HG03025 (cell line): ENCODE measurements at regions not wholly inside any gene's neighbourhood (a gene's known extent, or its start where the extent isn't known, plus 50 kb on each side); places are given as distances from the start of the nearest gene placed in this dataset.

ENCODE experiments used
- ATAC-seq: cut with Tn5 transposase; IDR thresholded peaks from one replicate; pipeline ENCODE4 v1.9.1; 2021; ENCODE audit warnings: mild to moderate bottlenecking, moderate library complexity; ENCODE audit not compliant: unreplicated experiment, low FRiP score

GRCh38 chrX:42533761-42534160, 244.2 kb downstream of the PPP1R2C start:
- no peak for ATAC-seq

- ATAC-seq, result no peak
Measured at GRCh38 chrX:42531441-42531840, 246.5 kb downstream of the PPP1R2C start.

- ATAC-seq, result no peak
Measured at GRCh38 chrX:42530027-42530426, 247.9 kb downstream of the PPP1R2C start.

GRCh38 chrX:42524379-42524778, 253.6 kb downstream of the PPP1R2C start:
- no peak for ATAC-seq

GRCh38 chrX:42519666-42520231, 258.2 kb downstream of the PPP1R2C start:
- ATAC-seq, result no peak

GRCh38 chrX:42515939-42516338, 262.0 kb downstream of the PPP1R2C start:
- ATAC-seq, result no peak

DNA sequence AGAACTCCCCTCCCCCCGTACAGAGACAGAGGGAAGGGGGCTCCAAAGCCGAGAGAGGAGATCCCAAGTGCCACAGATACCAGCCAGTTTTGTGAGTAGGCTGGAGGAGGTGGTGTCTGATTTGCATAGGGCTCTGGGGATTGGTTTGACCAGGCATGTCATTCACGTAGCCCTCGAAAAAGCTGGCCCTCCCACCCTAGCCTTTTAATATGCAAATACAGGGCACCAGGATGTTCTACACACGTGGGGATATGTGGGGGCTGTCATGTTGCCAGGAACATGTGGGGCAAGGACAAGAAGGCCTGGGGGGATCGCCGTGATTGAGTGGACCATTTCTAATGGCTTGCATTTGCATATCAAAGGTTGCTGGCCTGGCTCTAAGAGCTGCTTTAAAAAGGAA, 272.9 kb downstream of the PPP1R2C start:
- no peak for ATAC-seq

- ATAC-seq, result no peak
Measured at GRCh38 chrX:42499620-42500019, 278.3 kb downstream of the PPP1R2C start.

GRCh38 chrX:42497356-42497755, 280.6 kb downstream of the PPP1R2C start:
- no peak for ATAC-seq

DNA sequence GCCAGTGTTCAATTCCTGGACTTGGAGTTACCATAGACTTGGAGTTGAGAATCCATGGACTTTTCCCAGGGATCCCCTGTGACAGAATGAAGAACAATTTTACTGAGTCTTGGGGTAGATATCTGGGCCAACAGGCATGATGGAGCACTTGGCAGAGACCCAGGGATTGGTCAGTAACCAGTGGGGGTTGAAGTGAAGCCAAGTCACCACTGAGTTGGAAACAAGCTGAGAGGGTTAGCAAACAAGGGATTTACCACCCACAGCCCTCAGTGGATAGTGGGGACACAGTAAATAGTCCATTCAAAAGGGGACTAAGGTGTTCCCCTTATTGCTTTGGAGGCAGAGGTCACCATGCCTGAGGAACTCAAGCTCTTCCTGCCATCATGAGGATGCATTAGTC, 281.7 kb downstream of the PPP1R2C start:
- no peak for ATAC-seq

- ATAC-seq, result no peak
Measured at GRCh38 chrX:42495139-42495538, 282.8 kb downstream of the PPP1R2C start.

GRCh38 chrX:42491137-42491907, 286.6 kb downstream of the PPP1R2C start:
- ATAC-seq, result no peak

DNA sequence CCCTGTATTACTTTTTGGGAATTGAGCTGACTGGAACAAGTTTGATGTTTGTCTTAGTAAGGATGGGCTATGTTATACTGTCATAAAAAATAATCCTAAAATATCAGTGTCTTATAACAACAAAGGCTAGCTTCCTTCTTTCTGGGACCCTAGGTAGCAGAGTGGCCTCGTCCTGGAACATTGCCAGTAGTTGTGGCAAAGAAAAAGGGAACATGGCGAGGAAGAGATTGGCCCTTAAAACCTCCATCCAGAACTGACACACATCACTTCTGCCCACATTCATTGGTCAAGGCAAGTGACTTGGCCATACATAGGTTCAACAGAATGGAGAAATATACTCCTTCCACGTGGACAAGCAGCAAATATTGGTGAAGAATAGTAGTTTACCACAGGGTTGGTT, 287.9 kb downstream of the PPP1R2C start:
- ATAC-seq, result no peak

DNA sequence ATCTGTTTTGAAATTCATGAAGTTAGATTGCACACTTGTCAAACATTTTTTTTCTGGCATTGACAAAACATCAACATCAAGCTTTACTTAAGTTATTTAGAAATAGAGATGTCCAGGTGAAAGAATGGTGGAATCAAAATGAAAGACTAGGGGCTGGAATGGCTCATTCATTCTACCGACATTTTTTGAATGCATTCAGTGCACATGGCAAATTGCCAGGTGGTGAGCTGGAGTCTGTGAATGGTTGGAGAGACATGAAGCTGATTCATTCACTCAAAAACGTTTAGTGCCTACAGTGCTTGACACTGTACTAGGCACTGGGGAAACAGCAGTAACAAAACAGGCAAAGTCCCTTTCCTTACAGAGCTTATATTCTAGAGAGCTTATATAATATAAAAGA, 292.4 kb downstream of the PPP1R2C start:
- no peak for ATAC-seq

GRCh38 chrX:42484233-42484632, 293.7 kb downstream of the PPP1R2C start:
- ATAC-seq, result no peak

- ATAC-seq, result no peak
Measured at GRCh38 chrX:42477396-42477795, 300.6 kb downstream of the PPP1R2C start.

DNA sequence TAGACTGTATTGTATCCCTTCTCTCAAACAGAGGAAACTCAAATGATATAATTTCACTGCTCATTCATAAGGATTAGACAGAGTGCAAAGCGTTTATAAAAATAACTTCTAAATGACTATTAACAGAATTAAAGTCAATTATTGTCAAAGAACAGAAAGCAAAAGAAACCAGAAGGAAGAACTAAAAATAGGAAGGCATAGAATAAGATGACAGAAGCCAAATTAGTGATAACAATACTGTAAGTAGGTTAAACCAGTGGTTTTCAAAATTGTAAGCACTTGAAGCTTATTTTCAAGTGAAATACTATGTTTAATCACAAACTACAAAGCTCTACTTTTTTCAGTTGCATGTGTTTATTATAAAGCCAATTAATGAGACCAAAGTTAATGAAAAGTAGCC, 305.2 kb downstream of the PPP1R2C start:
- ATAC-seq, result no peak

DNA sequence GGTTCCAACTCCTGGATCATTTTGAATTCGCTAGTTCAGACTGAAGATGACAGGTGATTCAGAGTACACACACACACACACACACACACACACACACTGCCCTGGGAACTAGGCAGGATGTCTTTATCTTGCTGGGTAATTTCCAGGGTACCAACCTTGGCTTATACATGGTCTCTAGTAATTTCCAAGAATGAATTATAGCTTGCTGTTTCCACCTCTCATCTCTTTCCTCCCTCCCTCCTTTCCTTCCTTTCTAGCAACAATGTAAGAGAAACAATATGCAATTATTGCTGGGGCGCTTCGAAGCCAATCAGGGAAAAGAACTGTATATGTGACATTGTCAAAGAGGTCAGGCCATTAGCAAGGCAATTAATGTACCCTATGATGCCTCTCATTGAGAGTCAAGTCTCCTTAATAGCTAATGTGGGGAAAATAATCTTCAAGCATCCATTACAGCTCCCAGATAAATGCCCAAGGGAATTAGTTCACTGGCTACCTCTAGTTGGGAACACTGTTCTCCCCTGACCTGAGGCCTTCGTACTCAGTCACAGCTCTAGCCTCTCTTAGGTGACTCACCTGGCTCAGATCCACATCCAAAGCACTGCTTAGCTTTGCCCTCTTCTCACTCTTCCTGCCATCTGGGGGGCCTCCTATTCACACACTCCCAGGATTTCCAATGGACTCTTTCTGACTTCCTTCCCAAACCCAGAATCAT, 311.5 kb downstream of the PPP1R2C start:
- no peak for ATAC-seq

- ATAC-seq, result no peak
Measured at GRCh38 chrX:42465821-42466220, 312.1 kb downstream of the PPP1R2C start.

- ATAC-seq, result no peak
Measured at GRCh38 chrX:42463706-42464490, 314.1 kb downstream of the PPP1R2C start.

DNA sequence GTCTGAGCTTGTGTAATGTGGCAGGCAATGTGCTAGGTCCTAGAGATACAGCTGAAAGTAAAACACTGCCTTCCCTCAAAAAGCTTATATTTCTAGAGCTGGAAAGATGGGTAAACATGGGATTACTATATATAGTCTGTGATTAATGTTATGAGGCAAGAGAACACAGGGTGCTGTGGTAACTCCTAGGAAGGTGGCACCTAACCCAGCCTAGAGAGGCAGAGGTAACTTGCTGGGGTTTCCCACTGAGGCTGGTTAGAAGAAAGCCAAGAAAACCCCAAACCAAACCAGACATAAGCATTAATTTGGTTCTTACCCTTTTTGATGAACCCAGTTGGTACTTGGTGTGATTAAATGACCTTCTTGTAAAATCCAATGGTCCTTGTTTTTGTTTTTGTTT, 315.0 kb downstream of the PPP1R2C start:
- no peak for ATAC-seq
